AG09309 (cell line): ENCODE measurements at regions not wholly inside any gene's neighbourhood (a gene's known extent, or its start where the extent isn't known, plus 50 kb on each side); places are given as distances from the start of the nearest gene placed in this dataset.
"Not testable (repeated sequence)": the region's sequence is repeated elsewhere in the genome, so short reads cannot be mapped to it uniquely, and the experiment has no call there.

Source experiments
- DNase-seq: peaks from one replicate; pipeline ENCODE4 v3.0.0-alpha.2; 2010; ENCODE audit warnings: low read depth
- H3K4me3 ChIP-seq: 2 replicates; pipeline ENCODE4 v1.5.1; 2011; ENCODE audit warnings: mild to moderate bottlenecking, low read depth, low read length, moderate library complexity; ENCODE audit not compliant: control insufficient read depth
- CTCF ChIP-seq: IDR thresholded peaks from 2 replicates; pipeline ENCODE4 v1.5.1; 2011; ENCODE audit warnings: mild to moderate bottlenecking, low read depth, low read length, inconsistent platforms; ENCODE audit not compliant: insufficient read depth, control insufficient read depth; ENCODE audit errors: missing control alignments

- no peak for TF ChIP-seq CTCF
- DNase-seq, result no peak
- H3K4me3 ChIP-seq, result no peak overlapping the region
Measured at GRCh38 chr16:22705799-22706198, 108.2 kb upstream of the HS3ST2 start.

GRCh38 chr16:22710326-22710725 is 103.6 kb upstream of the HS3ST2 start:
- no peak overlapping the region for H3K4me3 ChIP-seq
- no peak for TF ChIP-seq CTCF
- DNase-seq, result no peak

GRCh38 chr16:22711847-22712246 is 102.1 kb upstream of the HS3ST2 start:
- TF ChIP-seq CTCF, result no peak
- no peak overlapping the region for H3K4me3 ChIP-seq

GRCh38 chr16:22712471-22712870 is 101.5 kb upstream of the HS3ST2 start:
- no peak for DNase-seq
- TF ChIP-seq CTCF, result no peak
- no peak overlapping the region for H3K4me3 ChIP-seq

More at GRCh38 chr16:22711847-22712246, 102.1 kb upstream of the HS3ST2 start:
- DNase-seq, result no peak

GRCh38 chr16:22718598-22718997 is 95.4 kb upstream of the HS3ST2 start:
- H3K4me3 ChIP-seq, DNase-seq: not testable (repeated sequence)

GRCh38 chr16:22719945-22720344 is 94.0 kb upstream of the HS3ST2 start:
- DNase-seq, result no peak
- H3K4me3 ChIP-seq, result no peak overlapping the region
- TF ChIP-seq CTCF, result no peak

- no peak for DNase-seq
- TF ChIP-seq CTCF, result no peak
- no peak overlapping the region for H3K4me3 ChIP-seq
Measured at GRCh38 chr16:22721511-22722100, 92.4 kb upstream of the HS3ST2 start.

- not testable (repeated sequence) for DNase-seq, H3K4me3 ChIP-seq
Measured at GRCh38 chr16:22722551-22723541, 91.1 kb upstream of the HS3ST2 start.
